ENCODE measurements at regions not wholly inside any gene's neighbourhood (a gene's known extent, or its start where the extent isn't known, plus 50 kb on each side); places are given as distances from the start of the nearest gene placed in this dataset.

- no peak for DNase-seq
- ATAC-seq = no peak
These were observed 218.8 kb downstream of the TEX29 start for GRCh38 chr13:111539252-111539651.

- ATAC-seq (no peak), DNase-seq (no peak)
These were observed 219.5 kb downstream of the TEX29 start for GRCh38 chr13:111539791-111540446.

- ATAC-seq (no peak), DNase-seq (no peak)
These were observed 220.0 kb downstream of the TEX29 start for GRCh38 chr13:111540486-111540885.

- no peak for ATAC-seq
- DNase-seq = no peak
These were observed 220.9 kb downstream of the TEX29 start for GRCh38 chr13:111541345-111541744.

- ATAC-seq (no peak), DNase-seq (no peak)
These were observed 221.5 kb downstream of the TEX29 start for GRCh38 chr13:111541752-111542529.

GRCh38 chr13:111542530-111543341 is 222.3 kb downstream of the TEX29 start:
- DNase-seq (no peak), ATAC-seq (no peak)

- DNase-seq = no peak
- no peak for ATAC-seq
These were observed 226.7 kb downstream of the TEX29 start for GRCh38 chr13:111546921-111547675.

GRCh38 chr13:111547726-111548273 is 227.4 kb downstream of the TEX29 start:
- DNase-seq (no peak), ATAC-seq (no peak)

GRCh38 chr13:111548301-111548700 is 227.9 kb downstream of the TEX29 start:
- DNase-seq (no peak), ATAC-seq (no peak)

- DNase-seq = no peak
These were observed 228.4 kb downstream of the TEX29 start for GRCh38 chr13:111548805-111549204.

GRCh38 chr13:111549464-111549863 is 229.0 kb downstream of the TEX29 start:
- DNase-seq (no peak), ATAC-seq (no peak)

More at GRCh38 chr13:111548805-111549204, 228.4 kb downstream of the TEX29 start:
- no peak for ATAC-seq

GRCh38 chr13:111550062-111550461 is 229.6 kb downstream of the TEX29 start:
- DNase-seq = no peak
- ATAC-seq = no peak

GRCh38 chr13:111551204-111551820 is 230.9 kb downstream of the TEX29 start:
- DNase-seq (no peak), ATAC-seq (no peak)

- DNase-seq (no peak), ATAC-seq (no peak)
These were observed 232.6 kb downstream of the TEX29 start for GRCh38 chr13:111552891-111553655.

GRCh38 chr13:111554539-111555267 is 234.3 kb downstream of the TEX29 start:
- ATAC-seq = no peak
- DNase-seq = no peak

GRCh38 chr13:111555268-111555808 is 234.9 kb downstream of the TEX29 start:
- ATAC-seq = no peak
- no peak for DNase-seq

GRCh38 chr13:111555903-111556302 is 235.5 kb downstream of the TEX29 start:
- no peak for ATAC-seq
- no peak for DNase-seq

GRCh38 chr13:111556496-111556895 is 236.1 kb downstream of the TEX29 start:
- DNase-seq = no peak
- ATAC-seq = no peak

- DNase-seq (no peak), ATAC-seq (no peak)
These were observed 237.7 kb downstream of the TEX29 start for GRCh38 chr13:111557921-111558699.

Measured in stimulated activated naive CD8-positive, alpha-beta T cell treated with anti-CD3 and anti-CD28 coated beads, Interleukin-15, Interleukin-2, amounts not matched to agents 100 U/mL and 50 U/mL, for 24 hours (primary cell).